ENCODE measurements at regions not wholly inside any gene's neighbourhood (a gene's known extent, or its start where the extent isn't known, plus 50 kb on each side); places are given as distances from the start of the nearest gene placed in this dataset.

DNA sequence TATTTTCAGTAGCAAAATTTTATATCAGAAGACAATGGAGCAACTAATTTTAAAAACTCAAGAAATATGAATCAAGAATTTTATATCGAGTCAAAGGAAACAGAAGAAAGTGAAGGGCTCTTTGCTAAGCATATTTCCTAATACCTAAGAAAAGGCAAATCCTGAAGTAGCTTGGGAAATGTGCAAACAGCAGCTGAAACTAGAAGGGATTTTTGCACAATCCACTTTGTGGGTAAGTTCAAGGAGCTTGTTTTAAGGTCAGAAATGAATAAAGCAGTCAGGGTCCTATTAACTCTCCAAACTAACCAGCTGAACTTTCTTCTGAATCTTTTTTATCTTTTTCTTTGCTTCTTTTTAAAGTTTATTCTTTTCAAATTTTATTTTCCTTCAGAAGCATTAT, 500.9 kb upstream of the CXorf51A start:
- in situ Hi-C loops (cut with MboI; ENCODE audit: low sequenced_read_pairs) = no loop called here
- Histone ChIP-seq H4K5ac (ENCODE audit: low read depth, low read length) (no peak overlapping the region), H2AK9ac (replicated peaks; ENCODE audit: low read depth, low read length, poor library complexity) (no peak overlapping the region), H3K79me1 (ENCODE audit: low read depth in 1 of 2, low read length in 2 of 2) (no peaks in the 10 kb centered on the region), H3K4ac (ENCODE audit: low read depth, low read length) (no peak overlapping the region), H3K4me2 (ENCODE audit: low read depth, low read length) (no peak overlapping the region), H2AK5ac (ENCODE audit: low read depth, low read length) (no peak overlapping the region), H3K9ac (ENCODE audit: low read depth, low read length) (no peak overlapping the region), H2BK20ac (ENCODE audit: low read depth, low read length) (no peak overlapping the region), H3K4me3 (ENCODE audit: insufficient read depth, low read depth, low read length) (no peak overlapping the region), H3K27ac (ENCODE audit: insufficient read depth, low read length) (no peak overlapping the region), H2BK120ac (ENCODE audit: low read depth, low read length) (no peak overlapping the region), H3K23ac (ENCODE audit: low read depth, low read length) (no peak overlapping the region), H3K27me3 (ENCODE audit: control insufficient read depth, insufficient read depth, low read length) (no peaks in the 10 kb centered on the region), H2AFZ (replicated peaks; ENCODE audit: low read length, poor library complexity) (no peak overlapping the region), H3K18ac (ENCODE audit: low read depth, low read length) (no peak overlapping the region), H2BK5ac (ENCODE audit: low read depth, low read length, poor library complexity, severe bottlenecking) (no peak overlapping the region), H3K9me3 (ENCODE audit: control insufficient read depth, insufficient read depth, low read length) (peaks cover 12% of the 10 kb centered on the region; the same call in 1 of the 2 replicates), H3K36me3 (ENCODE audit: control insufficient read depth, insufficient read depth, low read length) (no peaks in the 10 kb centered on the region), H3K4me1 (ENCODE audit: control insufficient read depth, insufficient read depth, low read length) (no peaks in the 10 kb centered on the region), H4K91ac (ENCODE audit: insufficient read depth, low read depth, low read length) (no peak overlapping the region), H3K56ac (ENCODE audit: extremely low read depth, insufficient read depth, low read length) (no peak overlapping the region), H4K8ac (ENCODE audit: low read depth in 2 of 2, low read length in 2 of 2) (no peak overlapping the region), H3K9me1 (ENCODE audit: insufficient read depth, low read length) (no peaks in the 10 kb centered on the region), H4K20me1 (ENCODE audit: insufficient read depth, low read length) (no peaks in the 10 kb centered on the region), H2BK15ac (ENCODE audit: low read depth, low read length) (no peak overlapping the region), H3K14ac (replicated peaks; ENCODE audit: low read depth, low read length) (no peak overlapping the region)
- ChIA-PET CTCF (interaction anchor here (0.6 kb wide), 1 partner anchor 13 kb away, joined by 3 read pairs; no protein-coding TSS in a partner anchor), POLR2A (ENCODE audit: unreplicated experiment) (no interaction called here)
- no CpG with 5 or more reads among the region's 1 CpG for WGBS, 2 experiments (ENCODE audit: extremely low coverage in 2 of 2, insufficient read length in 1 of 2)
- ATAC-seq (ENCODE audit: low read depth) (no peak), DNase-seq (no peak)
- intact Hi-C loops (cut with micrococcal nuclease) = no loop called here
- no peak for TF ChIP-seq FOS (IDR thresholded peaks at IDR 0.05; ENCODE audit: low read depth, low read length)
- no peak for TF ChIP-seq RAD21 (IDR thresholded peaks at IDR 0.05; ENCODE audit: low read length)
- TF ChIP-seq USF2 (IDR thresholded peaks at IDR 0.05; ENCODE audit: low read depth, low read length) = no peak
- no peak for TF ChIP-seq CHD1 (IDR thresholded peaks at IDR 0.05; ENCODE audit: low read depth, low read length)
- no peak for TF ChIP-seq MXI1 (IDR thresholded peaks at IDR 0.05; ENCODE audit: borderline replicate concordance, low read depth, low read length)
- TF ChIP-seq, protein P1, sequence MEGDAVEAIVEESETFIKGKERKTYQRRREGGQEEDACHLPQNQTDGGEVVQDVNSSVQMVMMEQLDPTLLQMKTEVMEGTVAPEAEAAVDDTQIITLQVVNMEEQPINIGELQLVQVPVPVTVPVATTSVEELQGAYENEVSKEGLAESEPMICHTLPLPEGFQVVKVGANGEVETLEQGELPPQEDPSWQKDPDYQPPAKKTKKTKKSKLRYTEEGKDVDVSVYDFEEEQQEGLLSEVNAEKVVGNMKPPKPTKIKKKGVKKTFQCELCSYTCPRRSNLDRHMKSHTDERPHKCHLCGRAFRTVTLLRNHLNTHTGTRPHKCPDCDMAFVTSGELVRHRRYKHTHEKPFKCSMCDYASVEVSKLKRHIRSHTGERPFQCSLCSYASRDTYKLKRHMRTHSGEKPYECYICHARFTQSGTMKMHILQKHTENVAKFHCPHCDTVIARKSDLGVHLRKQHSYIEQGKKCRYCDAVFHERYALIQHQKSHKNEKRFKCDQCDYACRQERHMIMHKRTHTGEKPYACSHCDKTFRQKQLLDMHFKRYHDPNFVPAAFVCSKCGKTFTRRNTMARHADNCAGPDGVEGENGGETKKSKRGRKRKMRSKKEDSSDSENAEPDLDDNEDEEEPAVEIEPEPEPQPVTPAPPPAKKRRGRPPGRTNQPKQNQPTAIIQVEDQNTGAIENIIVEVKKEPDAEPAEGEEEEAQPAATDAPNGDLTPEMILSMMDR (conservative IDR thresholded peaks at IDR 0.05; ENCODE audit: low read depth, low read length) = no peak
- no peak for TF ChIP-seq NFE2L2 (IDR thresholded peaks at IDR 0.05; ENCODE audit: low read depth, low read length)
- no peak for TF ChIP-seq MAFK (IDR thresholded peaks at IDR 0.05; ENCODE audit: low read depth, low read length)
- no peak for TF ChIP-seq SMC3 (IDR thresholded peaks at IDR 0.05; ENCODE audit: low read depth, low read length)
- no peak for TF ChIP-seq CEBPB (IDR thresholded peaks at IDR 0.05; ENCODE audit: low read depth, low read length)
- TF ChIP-seq, protein P2, sequence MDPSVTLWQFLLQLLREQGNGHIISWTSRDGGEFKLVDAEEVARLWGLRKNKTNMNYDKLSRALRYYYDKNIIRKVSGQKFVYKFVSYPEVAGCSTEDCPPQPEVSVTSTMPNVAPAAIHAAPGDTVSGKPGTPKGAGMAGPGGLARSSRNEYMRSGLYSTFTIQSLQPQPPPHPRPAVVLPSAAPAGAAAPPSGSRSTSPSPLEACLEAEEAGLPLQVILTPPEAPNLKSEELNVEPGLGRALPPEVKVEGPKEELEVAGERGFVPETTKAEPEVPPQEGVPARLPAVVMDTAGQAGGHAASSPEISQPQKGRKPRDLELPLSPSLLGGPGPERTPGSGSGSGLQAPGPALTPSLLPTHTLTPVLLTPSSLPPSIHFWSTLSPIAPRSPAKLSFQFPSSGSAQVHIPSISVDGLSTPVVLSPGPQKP (IDR thresholded peaks at IDR 0.05; ENCODE audit: borderline replicate concordance, low read depth, low read length) = no peak
- no peak for TF ChIP-seq RCOR1 (IDR thresholded peaks at IDR 0.05; ENCODE audit: insufficient replicate concordance, low read length)
- no peak for TF ChIP-seq BHLHE40 (IDR thresholded peaks at IDR 0.05; ENCODE audit: low read depth, low read length)
- dilution Hi-C loops (cut with HindIII; ENCODE audit: low sequenced_read_pairs, unreplicated experiment) = no loop called here
- no TSS peak for BruUV-seq (replicated peaks)
